HG03139 (cell line): ENCODE measurements at regions not wholly inside any gene's neighbourhood (a gene's known extent, or its start where the extent isn't known, plus 50 kb on each side); places are given as distances from the start of the nearest gene placed in this dataset.

Experiments
- ATAC-seq: cut with Tn5 transposase; IDR thresholded peaks from one replicate; pipeline ENCODE4 v1.9.1; 2021; ENCODE audit not compliant: unreplicated experiment

GRCh38 chr9:27991221-27991620, 417.9 kb upstream of the C9orf72 start:
- ATAC-seq, result no peak

- no peak for ATAC-seq
Measured at GRCh38 chr9:28001096-28001495, 427.8 kb upstream of the C9orf72 start.

- no peak for ATAC-seq
Measured at GRCh38 chr9:28004900-28005299, 431.6 kb upstream of the C9orf72 start.

DNA sequence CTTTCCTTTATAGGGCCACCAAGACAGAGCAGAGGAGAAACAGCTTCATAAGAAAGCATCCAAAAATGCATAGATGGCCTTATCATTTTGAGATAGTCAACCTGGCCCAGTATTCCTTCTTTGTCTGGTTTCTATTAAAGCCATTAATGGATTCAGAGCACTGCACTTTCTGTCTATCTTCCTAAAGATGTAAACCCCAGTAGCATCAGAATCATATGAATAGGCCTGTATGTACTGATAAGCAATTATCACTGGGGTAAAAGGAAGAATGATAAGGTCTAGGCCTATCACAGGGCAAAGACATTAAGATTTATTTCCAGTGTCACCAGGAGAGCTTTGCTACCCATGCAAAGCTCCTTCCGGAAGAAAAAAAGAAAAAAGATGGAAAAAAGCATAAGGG, 432.5 kb upstream of the C9orf72 start:
- no peak for ATAC-seq

- no peak for ATAC-seq
Measured at GRCh38 chr9:28007097-28007817, 434.0 kb upstream of the C9orf72 start.

- ATAC-seq, result no peak
Measured at GRCh38 chr9:28014212-28014611, 440.9 kb upstream of the C9orf72 start.

DNA sequence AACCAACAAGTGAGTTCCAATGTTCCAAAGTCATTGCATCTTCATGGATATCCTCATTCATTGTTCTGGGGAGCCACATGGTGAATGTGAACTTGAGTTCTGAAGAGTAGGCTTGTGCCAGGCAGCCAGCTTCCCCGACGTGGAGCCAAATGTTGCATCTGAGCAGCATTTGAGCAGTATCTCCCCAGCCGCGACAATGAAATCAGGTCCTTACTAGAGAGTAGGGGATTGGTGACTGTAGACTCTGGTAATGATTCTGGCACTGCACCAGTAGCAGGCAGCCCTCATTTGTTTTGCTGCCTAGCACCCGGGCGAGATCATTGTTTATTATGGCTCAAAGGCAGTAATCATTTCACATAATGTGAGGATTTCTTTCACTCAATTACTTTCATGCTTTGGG, 451.4 kb upstream of the C9orf72 start:
- ATAC-seq, result no peak

- no peak for ATAC-seq
Measured at GRCh38 chr9:28025186-28025585, 451.9 kb upstream of the C9orf72 start.

DNA sequence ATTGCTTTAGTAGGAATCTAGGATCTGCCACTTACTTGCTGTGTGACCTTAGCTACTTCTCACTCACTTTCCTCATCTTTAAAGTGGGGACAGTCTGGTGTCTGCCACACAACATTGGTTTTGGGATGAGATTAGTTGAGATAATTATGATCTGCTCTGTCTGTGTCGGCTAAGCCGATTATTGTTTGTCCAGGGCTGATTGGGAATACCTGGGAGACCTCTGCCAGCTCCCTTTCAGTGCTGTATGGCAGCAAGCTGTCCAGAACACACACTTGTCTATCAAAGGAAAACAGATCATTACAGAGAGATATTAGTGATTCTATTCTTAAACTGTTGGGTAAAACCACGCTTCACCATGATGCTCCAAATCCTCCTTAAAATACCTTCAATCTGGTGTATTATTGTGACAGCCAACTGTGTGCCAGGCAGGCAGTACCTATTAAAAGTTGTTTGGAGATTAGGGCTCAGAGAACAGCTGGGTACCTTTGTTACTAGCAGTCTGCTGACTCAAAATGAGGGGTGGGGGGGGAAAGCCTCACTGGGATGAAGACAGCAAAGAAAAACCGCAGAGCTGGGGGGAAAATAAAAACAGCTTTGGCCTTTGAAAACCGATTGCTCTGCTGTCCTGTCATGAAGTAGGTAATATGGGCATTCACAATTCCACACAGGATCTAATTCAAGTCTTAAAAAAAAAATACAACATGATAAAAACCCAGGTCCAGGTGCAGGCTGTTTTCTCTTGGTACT, 458.4 kb upstream of the C9orf72 start:
- no peak for ATAC-seq

GRCh38 chr9:28032268-28032590, 458.9 kb upstream of the C9orf72 start:
- no peak for ATAC-seq

DNA sequence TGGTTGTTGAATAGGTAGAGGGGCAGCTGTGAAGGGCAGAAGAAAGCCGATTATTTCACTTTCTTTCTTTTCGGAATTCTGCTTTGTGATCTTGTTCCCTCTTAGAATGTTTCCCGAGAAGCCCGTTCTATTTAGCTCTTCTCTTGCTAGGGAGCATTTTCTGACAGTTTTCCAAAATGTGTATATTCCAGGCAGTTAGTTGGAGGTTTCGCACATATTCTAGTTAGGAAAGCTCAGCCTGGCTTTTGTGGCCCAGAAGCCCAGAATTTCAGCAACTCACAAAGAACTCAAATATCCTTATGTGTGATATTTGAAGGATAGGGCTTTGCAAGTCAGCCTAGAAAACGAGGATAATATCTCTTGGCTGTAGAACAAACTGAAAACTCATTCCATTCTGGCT, 461.0 kb upstream of the C9orf72 start:
- ATAC-seq, result no peak

- no peak for ATAC-seq
Measured at GRCh38 chr9:28037968-28038367, 464.7 kb upstream of the C9orf72 start.

DNA sequence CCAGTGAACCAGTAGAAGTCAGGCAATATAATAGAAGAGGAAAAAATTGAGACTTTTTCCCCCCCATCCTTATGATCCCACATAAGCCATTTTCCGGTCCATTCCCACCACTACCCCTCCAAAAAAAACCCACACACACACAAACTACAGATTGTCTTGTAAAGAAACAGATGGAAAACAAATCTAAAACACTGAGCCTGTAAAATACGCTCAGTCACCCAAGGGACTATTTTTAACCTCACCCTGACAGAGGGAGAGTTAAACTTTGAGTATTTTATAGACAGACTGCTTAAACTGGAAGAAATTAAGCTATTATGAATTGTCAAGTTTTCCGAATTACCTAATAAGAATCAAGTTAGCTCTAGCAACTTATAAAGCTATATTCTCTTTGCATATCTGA, 471.8 kb upstream of the C9orf72 start:
- ATAC-seq, result no peak

DNA sequence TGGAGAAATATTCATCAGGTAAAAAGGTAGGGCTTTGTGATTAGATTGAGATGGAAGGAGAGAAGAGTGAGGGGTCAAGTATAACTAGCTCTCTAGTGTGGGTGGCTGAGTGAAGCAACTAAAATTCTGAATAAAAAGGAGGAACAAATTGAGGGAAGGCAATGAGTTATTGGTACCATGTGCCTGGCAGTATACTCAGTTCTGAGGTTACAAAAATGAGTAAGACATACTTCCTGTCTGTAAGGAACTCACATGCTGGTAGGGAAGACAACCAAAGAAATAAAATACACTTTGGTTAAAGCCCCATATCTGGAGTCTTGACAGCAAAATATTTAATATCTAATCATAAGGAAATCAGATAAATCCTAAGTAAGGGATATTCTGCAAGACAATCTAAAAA, 476.8 kb upstream of the C9orf72 start:
- no peak for ATAC-seq

GRCh38 chr9:28050941-28051340, 477.7 kb upstream of the C9orf72 start:
- no peak for ATAC-seq

DNA sequence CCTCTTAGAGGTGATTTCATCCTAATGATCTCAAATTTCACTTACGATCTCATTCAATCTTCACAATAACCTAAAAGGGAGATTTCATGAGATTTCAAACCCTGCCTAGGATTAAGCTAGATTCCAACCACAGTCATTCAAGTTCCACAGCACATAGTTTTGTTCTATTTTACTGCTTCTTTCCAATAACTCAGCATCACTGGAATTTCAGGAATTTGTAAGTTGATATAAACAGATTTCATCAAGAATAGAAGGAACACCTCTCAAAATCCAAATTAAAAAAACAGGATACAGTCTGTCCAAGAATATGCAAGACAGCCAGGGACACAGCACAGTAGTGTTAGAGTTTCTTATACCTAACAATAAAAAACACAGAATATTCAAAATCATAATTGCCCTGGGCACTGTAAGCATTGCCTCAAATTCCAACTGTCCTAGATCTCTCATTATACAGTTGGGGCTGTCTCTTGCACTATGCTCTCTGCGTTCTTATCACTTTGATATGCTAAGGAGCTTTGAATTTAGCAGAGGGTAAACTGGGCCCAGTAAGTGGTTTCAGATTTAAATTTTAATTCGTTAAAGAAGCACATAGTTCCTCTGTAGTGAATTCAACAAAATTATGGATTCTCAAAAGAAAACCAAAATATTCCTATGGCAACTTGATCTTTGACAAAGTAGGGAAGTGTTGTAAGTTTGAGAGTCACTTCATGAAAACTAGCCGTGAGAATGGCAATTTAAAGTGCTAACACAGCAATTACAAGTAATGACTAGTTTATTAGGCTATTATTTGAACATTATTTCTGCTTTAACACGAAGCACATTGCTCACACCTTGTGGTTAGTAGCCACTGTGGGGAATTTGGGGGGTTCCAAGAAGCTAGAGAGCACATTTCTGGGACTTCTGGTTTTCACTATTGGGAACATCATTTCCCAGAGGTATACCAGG, 478.6 kb upstream of the C9orf72 start:
- no peak for ATAC-seq

- ATAC-seq, result no peak
Measured at GRCh38 chr9:28053096-28053777, 480.0 kb upstream of the C9orf72 start.

DNA sequence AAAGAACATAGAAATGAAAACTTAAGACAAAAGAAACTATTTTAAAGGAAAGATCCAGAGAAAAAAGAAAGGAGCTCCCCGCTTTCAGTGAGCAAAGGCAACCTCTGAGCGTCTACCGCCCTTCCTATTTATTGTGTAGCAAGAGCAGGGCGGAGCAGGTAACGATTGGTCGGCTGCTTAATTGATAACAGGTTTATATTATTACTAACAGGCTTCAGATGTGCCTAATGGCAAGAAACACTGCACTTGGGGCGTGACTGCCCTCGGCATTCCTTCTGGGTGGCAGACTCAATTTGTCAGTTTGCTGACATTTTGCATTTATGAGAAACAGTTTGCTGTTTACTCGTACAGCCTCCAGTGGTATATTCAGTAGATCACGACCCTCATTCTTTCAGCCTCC, 482.7 kb upstream of the C9orf72 start:
- no peak for ATAC-seq

DNA sequence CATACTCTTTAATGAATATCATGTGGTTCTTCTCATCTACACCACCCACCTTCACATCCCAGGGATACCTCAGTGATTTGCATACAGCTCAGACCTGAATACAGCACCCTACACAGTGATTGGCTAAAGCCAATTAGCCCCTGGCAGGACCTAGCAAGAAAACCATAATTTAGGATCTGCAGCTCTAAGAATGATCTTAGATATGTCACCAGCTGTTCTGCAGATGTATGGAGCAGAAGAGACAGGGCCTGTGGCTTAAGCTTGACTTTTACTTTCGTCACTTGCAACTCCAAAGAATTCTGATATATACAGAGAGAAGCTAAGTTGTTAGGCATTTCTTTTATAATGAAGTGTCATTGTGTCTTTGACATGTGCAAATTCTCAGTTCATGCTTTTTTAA, 483.2 kb upstream of the C9orf72 start:
- ATAC-seq, result no peak

DNA sequence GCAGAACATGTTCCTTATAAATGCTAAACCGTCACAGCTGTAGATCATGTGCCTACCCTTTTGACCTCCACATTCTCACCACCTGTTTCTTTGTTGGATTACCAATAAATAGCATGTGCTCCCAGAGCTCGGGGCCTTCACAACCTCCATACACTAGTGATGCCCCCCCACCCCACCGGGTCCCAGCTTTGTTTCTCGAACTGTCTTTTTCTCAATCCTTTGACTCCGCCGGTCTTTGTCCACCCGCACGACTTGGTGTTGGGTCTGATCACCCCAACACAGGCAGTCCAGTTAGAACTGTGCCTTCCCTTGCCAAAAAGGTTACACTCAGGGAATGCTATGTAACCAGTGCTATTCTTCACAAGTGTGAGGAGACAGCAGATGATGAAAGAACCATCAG, 485.9 kb upstream of the C9orf72 start:
- no peak for ATAC-seq

DNA sequence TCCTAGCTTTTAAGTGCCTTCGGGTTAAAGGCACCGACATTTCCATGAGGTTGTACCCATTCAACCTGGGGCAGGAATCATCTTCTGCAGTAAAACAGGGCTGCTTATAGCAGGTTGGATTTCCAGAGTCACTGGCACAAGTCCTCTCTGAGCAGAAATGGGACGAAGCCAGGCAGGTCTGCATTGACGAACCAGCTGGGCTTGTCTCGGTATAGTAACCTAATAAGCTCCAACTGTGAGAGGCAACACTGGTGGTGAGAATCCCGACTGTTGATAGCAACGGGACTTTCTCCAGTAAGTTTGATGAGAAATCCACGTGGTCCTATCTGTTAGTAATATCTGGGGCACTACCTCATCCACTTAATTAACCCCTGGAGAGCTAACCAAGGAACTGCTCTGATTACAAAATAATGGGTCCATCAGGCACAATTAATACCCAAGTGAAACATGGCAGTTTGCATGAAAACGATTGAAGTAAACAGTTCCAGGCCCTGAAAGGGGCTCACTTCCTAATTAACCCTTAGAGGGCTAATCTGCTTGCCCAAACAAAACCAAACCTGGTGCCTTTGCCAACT, 491.0 kb upstream of the C9orf72 start:
- ATAC-seq, result no peak
